ENCODE measurements at regions not wholly inside any gene's neighbourhood (a gene's known extent, or its start where the extent isn't known, plus 50 kb on each side); places are given as distances from the start of the nearest gene placed in this dataset.

- no peak for TF ChIP-seq EZH2 (IDR thresholded peaks at IDR 0.05; ENCODE audit: insufficient read depth, poor library complexity, severe bottlenecking)
- no peak for TF ChIP-seq EZH2phosphoT487 (IDR thresholded peaks at IDR 0.05; ENCODE audit: insufficient read depth, low read depth)
These were observed 445.2 kb downstream of the ELAVL2 start for GRCh38 chr9:23380821-23381220.
